GM21423 (cell line): ENCODE measurements at regions not wholly inside any gene's neighbourhood (a gene's known extent, or its start where the extent isn't known, plus 50 kb on each side); places are given as distances from the start of the nearest gene placed in this dataset.
A peak's percentile ranks its signal among the peaks of the same experiment; 100 is the strongest.

ENCODE experiments used
- ATAC-seq: cut with Tn5 transposase; IDR thresholded peaks from one replicate; pipeline ENCODE4 v1.9.1; 2021; ENCODE audit warnings: mild to moderate bottlenecking, moderate library complexity; ENCODE audit not compliant: unreplicated experiment

GRCh38 chr4:152236519-152237056 is 299.3 kb downstream of the FBXW7 start:
- ATAC-seq, result no peak

GRCh38 chr4:152235718-152236117 is 300.2 kb downstream of the FBXW7 start:
- ATAC-seq, result no peak

GRCh38 chr4:152234571-152234970 is 301.3 kb downstream of the FBXW7 start:
- ATAC-seq, result no peak

GRCh38 chr4:152232271-152232670 is 303.6 kb downstream of the FBXW7 start:
- ATAC-seq, result no peak

GRCh38 chr4:152229782-152230289 is 306.1 kb downstream of the FBXW7 start:
- no peak for ATAC-seq

GRCh38 chr4:152225680-152226079 is 310.2 kb downstream of the FBXW7 start:
- ATAC-seq, result no peak

GRCh38 chr4:152224721-152225420 is 311.0 kb downstream of the FBXW7 start:
- no peak for ATAC-seq

GRCh38 chr4:152224223-152224622 is 311.7 kb downstream of the FBXW7 start:
- ATAC-seq, result no peak

- no peak for ATAC-seq
Measured at GRCh38 chr4:152223600-152223999, 312.3 kb downstream of the FBXW7 start.

GRCh38 chr4:152221816-152222516 is 313.9 kb downstream of the FBXW7 start:
- no peak for ATAC-seq

GRCh38 chr4:152220201-152220666 is 315.7 kb downstream of the FBXW7 start:
- ATAC-seq, result peak; percentile 61

GRCh38 chr4:152218576-152218975 is 317.3 kb downstream of the FBXW7 start:
- ATAC-seq, result no peak

GRCh38 chr4:152217896-152218295 is 318.0 kb downstream of the FBXW7 start:
- ATAC-seq, result no peak

- ATAC-seq, result no peak
Measured at GRCh38 chr4:152211936-152212653, 323.8 kb downstream of the FBXW7 start.

- peak; percentile 93 for ATAC-seq
Measured at GRCh38 chr4:152209772-152210493, 326.0 kb downstream of the FBXW7 start.

GRCh38 chr4:152207378-152207720 is 328.5 kb downstream of the FBXW7 start:
- ATAC-seq, result no peak

GRCh38 chr4:152206646-152207377 is 329.1 kb downstream of the FBXW7 start:
- no peak for ATAC-seq

GRCh38 chr4:152206185-152206584 is 329.7 kb downstream of the FBXW7 start:
- ATAC-seq, result no peak

- no peak for ATAC-seq
Measured at GRCh38 chr4:152202415-152202814, 333.5 kb downstream of the FBXW7 start.
